H9 (cell line): ENCODE measurements at regions not wholly inside any gene's neighbourhood (a gene's known extent, or its start where the extent isn't known, plus 50 kb on each side); places are given as distances from the start of the nearest gene placed in this dataset.

Source experiments
- DNase-seq: peaks from one replicate; pipeline ENCODE4 v3.0.0-alpha.2; 2017
- H2AFZ ChIP-seq: one replicate; pipeline ENCODE4 v1.6.1; 2013; ENCODE audit warnings: mild to moderate bottlenecking, low read length, control low read depth, moderate library complexity
- H2AK5ac ChIP-seq: 2 replicates; pipeline ENCODE4 v1.6.1; 2013; ENCODE audit warnings: low read length, control low read depth, mixed read lengths; ENCODE audit not compliant: insufficient read length
- H2BK120ac ChIP-seq: one replicate; pipeline ENCODE4 v1.6.1; 2013; ENCODE audit warnings: low read depth, mild to moderate bottlenecking, low read length, control low read depth, inconsistent platforms; ENCODE audit not compliant: poor library complexity, severe bottlenecking
- H2BK12ac ChIP-seq: 2 replicates; pipeline ENCODE4 v1.6.1; 2013; ENCODE audit warnings: low read length, control low read depth, mixed read lengths, low read depth; ENCODE audit not compliant: insufficient read length
- H2BK15ac ChIP-seq: 2 replicates; pipeline ENCODE4 v1.6.1; 2013; ENCODE audit warnings: low read depth, low read length, control low read depth
- H2BK20ac ChIP-seq: one replicate; pipeline ENCODE4 v1.6.1; 2013; ENCODE audit warnings: low read depth, mild to moderate bottlenecking, low read length, control low read depth, inconsistent platforms; ENCODE audit not compliant: poor library complexity, severe bottlenecking
- H2BK5ac ChIP-seq: 2 replicates; pipeline ENCODE4 v1.6.1; 2013; ENCODE audit warnings: low read length, control low read depth, mixed read lengths; ENCODE audit not compliant: insufficient read length
- H3K14ac ChIP-seq: 2 replicates; pipeline ENCODE4 v1.6.1; 2013; ENCODE audit warnings: low read length, control low read depth; ENCODE audit not compliant: insufficient read depth
- H3K18ac ChIP-seq: 2 replicates; pipeline ENCODE4 v1.6.1; 2013; ENCODE audit warnings: low read depth, mild to moderate bottlenecking, mixed read lengths, low read length, control low read depth; ENCODE audit not compliant: insufficient read length
- H3K23ac ChIP-seq: 2 replicates; pipeline ENCODE4 v1.6.1; 2013; ENCODE audit warnings: low read length, control low read depth, mixed read lengths, low read depth; ENCODE audit not compliant: insufficient read length
- H3K23me2 ChIP-seq: 2 replicates; pipeline ENCODE4 v1.6.1; 2013; ENCODE audit warnings: low read depth, mild to moderate bottlenecking, mixed read lengths, low read length, control low read depth; ENCODE audit not compliant: insufficient read length, poor library complexity, severe bottlenecking
- H3K27ac ChIP-seq: 2 replicates; pipeline ENCODE4 v1.5.1; 2013; ENCODE audit warnings: low read length, control low read depth, mixed read lengths, low read depth; ENCODE audit not compliant: insufficient read length
- H3K27me3 ChIP-seq: 2 replicates; pipeline ENCODE4 v1.6.1; 2013; ENCODE audit warnings: low read length, control low read depth, inconsistent platforms; ENCODE audit not compliant: insufficient read depth
- H3K4ac ChIP-seq: 2 replicates; pipeline ENCODE4 v1.6.1; 2013; ENCODE audit warnings: low read depth, mild to moderate bottlenecking, control low read depth, inconsistent platforms, low read length, moderate library complexity
- H3K4me1 ChIP-seq: 2 replicates; pipeline ENCODE4 v1.6.1; 2013; ENCODE audit warnings: low read length, control low read depth, inconsistent platforms; ENCODE audit not compliant: insufficient read depth
- H3K4me2 ChIP-seq: 2 replicates; pipeline ENCODE4 v1.6.1; 2013; ENCODE audit warnings: low read length, control low read depth, mixed read lengths; ENCODE audit not compliant: insufficient read length, insufficient read depth
- H3K56ac ChIP-seq: 2 replicates; pipeline ENCODE4 v1.6.1; 2013; ENCODE audit warnings: low read depth, mild to moderate bottlenecking, mixed read lengths, low read length, control low read depth; ENCODE audit not compliant: insufficient read length
- H3K79me1 ChIP-seq: 2 replicates; pipeline ENCODE4 v1.6.1; 2013; ENCODE audit warnings: low read depth, mild to moderate bottlenecking, moderate library complexity, low read length, control low read depth, inconsistent platforms; ENCODE audit not compliant: insufficient read depth, poor library complexity, severe bottlenecking
- H3K79me2 ChIP-seq: 2 replicates; pipeline ENCODE4 v1.6.1; 2013; ENCODE audit warnings: low read length, control low read depth, inconsistent platforms; ENCODE audit not compliant: insufficient read depth
- H3K9ac ChIP-seq: 2 replicates; pipeline ENCODE4 v1.6.1; 2013; ENCODE audit warnings: low read length, control low read depth, mixed read lengths; ENCODE audit not compliant: insufficient read length; ENCODE audit errors: extremely low read depth
- H3K9me3 ChIP-seq: one replicate; pipeline ENCODE4 v1.6.1; 2013; ENCODE audit warnings: low read depth, low read length, inconsistent platforms; ENCODE audit not compliant: control insufficient read depth
- H3T11ph ChIP-seq: one replicate; pipeline ENCODE4 v1.6.1; 2013; ENCODE audit warnings: mild to moderate bottlenecking, low read length, control low read depth, inconsistent platforms
- H4K20me1 ChIP-seq: one replicate; pipeline ENCODE4 v1.6.1; 2013; ENCODE audit not compliant: control insufficient read depth, insufficient read length, insufficient read depth
- H4K5ac ChIP-seq: 2 replicates; pipeline ENCODE4 v1.6.1; 2013; ENCODE audit warnings: low read depth, mild to moderate bottlenecking, mixed read lengths, low read length, control low read depth; ENCODE audit not compliant: insufficient read length
- H4K8ac ChIP-seq: replicated peaks from 2 replicates; pipeline ENCODE4 v1.6.1; 2013; ENCODE audit warnings: low read length, control low read depth, mixed read lengths, low read depth; ENCODE audit not compliant: insufficient read length
- H4K91ac ChIP-seq: 2 replicates; pipeline ENCODE4 v1.6.1; 2013; ENCODE audit warnings: low read depth, mild to moderate bottlenecking, moderate library complexity, mixed read lengths, low read length, control low read depth; ENCODE audit not compliant: insufficient read length
- H3K27ac Mint-ChIP-seq, 3 experiments: 2 replicates in 2 of 3; 3 replicates in 1 of 3; pipeline ENCODE4 v1.8.0; 2020 to 2021; ENCODE audit warnings: mixed read lengths in 3 of 3, mild to moderate bottlenecking in 1 of 3, moderate library complexity in 1 of 3
- H3K27me3 Mint-ChIP-seq: 2 replicates; pipeline ENCODE4 v1.8.0; 2021; ENCODE audit warnings: low read depth, mild to moderate bottlenecking, moderate library complexity, mixed read lengths
- H3K36me3 Mint-ChIP-seq, 3 experiments: 2 replicates in 2 of 3; 3 replicates in 1 of 3; pipeline ENCODE4 v1.8.0; 2020 to 2021; ENCODE audit warnings: low read depth in 3 of 3, mixed read lengths in 3 of 3; ENCODE audit not compliant: insufficient read depth in 1 of 3
- H3K4me1 Mint-ChIP-seq, 2 experiments: 2 replicates each; pipeline ENCODE4 v1.8.0; 2020; ENCODE audit warnings: mixed read lengths in 2 of 2
- H3K4me3 Mint-ChIP-seq, 2 experiments: 2 replicates in 1 of 2; 3 replicates in 1 of 2; pipeline ENCODE4 v1.8.0; 2020 to 2021; ENCODE audit warnings: mild to moderate bottlenecking in 2 of 2, mixed read lengths in 2 of 2, moderate library complexity in 1 of 2
- H3K9me3 Mint-ChIP-seq, 2 experiments: 2 replicates in 1 of 2; 3 replicates in 1 of 2; pipeline ENCODE4 v1.8.0; 2020; ENCODE audit warnings: mild to moderate bottlenecking in 2 of 2, mixed read lengths in 2 of 2, moderate library complexity in 1 of 2
- CTCF ChIP-seq: fragments of 200-600 bp; sonication (generic); conservative IDR thresholded peaks from 3 replicates; pipeline ENCODE4 v1.8.0; 2021; ENCODE audit warnings: antibody characterized with exemption, mild to moderate bottlenecking
- WGBS: extraction: QIAGEN DNeasy Blood & Tissue Kit; methylation state at CpG from one replicate; pipeline ENCODE4 v1.1.7; 2013; ENCODE audit warnings: missing lambda C conversion rate, low lambda C conversion rate, mixed read lengths; ENCODE audit not compliant: insufficient read length; ENCODE audit errors: extremely low coverage; 5-methylcytosine and 5-hydroxymethylcytosine counted together

GRCh38 chr4:124177647-124178425 is 534.7 kb downstream of the ANKRD50 start:
- H2AFZ ChIP-seq, result no peak overlapping the region
- H2BK15ac ChIP-seq, result no peak overlapping the region
- H4K5ac ChIP-seq, result no peak overlapping the region
- no peak overlapping the region for H3K27ac ChIP-seq
- no peaks in the 10 kb centered on the region for H3K9me3 ChIP-seq
- no peak for TF ChIP-seq CTCF
- H2AK5ac ChIP-seq, result no peak overlapping the region
- no peak overlapping the region for H3K14ac ChIP-seq
- H3K4me1 ChIP-seq, result no peaks in the 10 kb centered on the region
- no peak overlapping the region for H3K18ac ChIP-seq
- Mint-ChIP-seq H3K27ac (no peak overlapping the region), H3K36me3 (peaks cover 0 to 4% (median 3%) of the 10 kb centered on the region in 3 experiments; a peak in 5 of 7 replicates), H3K9me3 (peaks cover 0 to 3% of the 10 kb centered on the region in 2 experiments; a peak in 2 of 5 replicates), H3K27me3 (no peaks in the 10 kb centered on the region; the same call in 1 of the 2 replicates), H3K4me3 (no peak overlapping the region), H3K4me1 (no peaks in the 10 kb centered on the region)
- H3K79me1 ChIP-seq, result no peaks in the 10 kb centered on the region
- DNase-seq, result no peak
- H3K9ac ChIP-seq, result no peak overlapping the region
- no CpG with 5 or more reads among the region's 4 CpGs for WGBS
- H3K79me2 ChIP-seq, result no peaks in the 10 kb centered on the region; the same call in 1 of the 2 replicates
- H2BK20ac ChIP-seq, result no peak overlapping the region
- H3K23me2 ChIP-seq, result no peaks in the 10 kb centered on the region
- no peak overlapping the region for H3K4ac ChIP-seq
- H4K8ac ChIP-seq, result no peak overlapping the region
- no peak overlapping the region for H2BK12ac ChIP-seq
- no peak overlapping the region for H3K4me2 ChIP-seq
- no peak overlapping the region for H4K91ac ChIP-seq
- no peak overlapping the region for H3K23ac ChIP-seq
- no peaks in the 10 kb centered on the region for H3K27me3 ChIP-seq
- H2BK120ac ChIP-seq, result no peak overlapping the region
- H3K56ac ChIP-seq, result no peak overlapping the region
- H4K20me1 ChIP-seq, result no peaks in the 10 kb centered on the region
- H2BK5ac ChIP-seq, result no peak overlapping the region
- no peak overlapping the region for H3T11ph ChIP-seq
